BE2C (cell line): ENCODE measurements at regions not wholly inside any gene's neighbourhood (a gene's known extent, or its start where the extent isn't known, plus 50 kb on each side); places are given as distances from the start of the nearest gene placed in this dataset.

Source experiments
- DNase-seq: peaks from one replicate; pipeline ENCODE4 v3.0.0-alpha.2; 2020
- H3K27me3 ChIP-seq: fragments of 250-450 bp; sonication (Bioruptor Pico); 2 replicates; pipeline ENCODE4 v1.5.1; 2020; ENCODE audit warnings: mild to moderate bottlenecking
- H3K36me3 ChIP-seq: fragments of 250-450 bp; sonication (Bioruptor Pico); 2 replicates; pipeline ENCODE4 v1.5.1; 2020; ENCODE audit warnings: mild to moderate bottlenecking
- H3K4me1 ChIP-seq: fragments of 250-450 bp; sonication (Bioruptor Pico); 2 replicates; pipeline ENCODE4 v1.5.1; 2020
- H3K4me3 ChIP-seq: 2 replicates; pipeline ENCODE4 v1.5.1; 2011; ENCODE audit warnings: low read depth, low read length
- H3K9me3 ChIP-seq: fragments of 250-450 bp; sonication (Bioruptor Pico); 2 replicates; pipeline ENCODE4 v1.5.1; 2020
- CTCF ChIP-seq: IDR thresholded peaks from 2 replicates; pipeline ENCODE4 v1.5.1; 2012; ENCODE audit warnings: mild to moderate bottlenecking, low read depth, low read length

GRCh38 chr4:54371173-54371572 is 142.1 kb downstream of the PDGFRA start:
- no peak for TF ChIP-seq CTCF
- no peak for DNase-seq
- Histone ChIP-seq H3K27me3 (no peaks in the 10 kb centered on the region), H3K36me3 (no peaks in the 10 kb centered on the region), H3K4me3 (no peak overlapping the region), H3K9me3 (no peaks in the 10 kb centered on the region), H3K4me1 (no peaks in the 10 kb centered on the region)

GRCh38 chr4:54372951-54373350 is 143.9 kb downstream of the PDGFRA start:
- no peak for TF ChIP-seq CTCF
- no peaks in the 10 kb centered on the region for H3K9me3 ChIP-seq
- H3K36me3 ChIP-seq, result no peaks in the 10 kb centered on the region
- no peak for DNase-seq
- no peaks in the 10 kb centered on the region for H3K4me1 ChIP-seq
- H3K27me3 ChIP-seq, result no peaks in the 10 kb centered on the region
- H3K4me3 ChIP-seq, result no peak overlapping the region

GRCh38 chr4:54373718-54374210 is 144.7 kb downstream of the PDGFRA start:
- Histone ChIP-seq H3K27me3 (no peaks in the 10 kb centered on the region), H3K4me3 (no peak overlapping the region), H3K36me3 (no peaks in the 10 kb centered on the region), H3K4me1 (no peaks in the 10 kb centered on the region), H3K9me3 (no peaks in the 10 kb centered on the region)
- TF ChIP-seq CTCF, result no peak
- DNase-seq, result no peak

GRCh38 chr4:54378461-54378860 is 149.4 kb downstream of the PDGFRA start:
- Histone ChIP-seq H3K36me3 (no peaks in the 10 kb centered on the region), H3K9me3 (no peaks in the 10 kb centered on the region), H3K4me3 (no peak overlapping the region), H3K4me1 (no peaks in the 10 kb centered on the region), H3K27me3 (no peaks in the 10 kb centered on the region)
- no peak for TF ChIP-seq CTCF
- DNase-seq, result no peak

GRCh38 chr4:54384152-54384551 is 155.1 kb downstream of the PDGFRA start:
- DNase-seq, result no peak
- no peak overlapping the region for H3K4me3 ChIP-seq
- no peaks in the 10 kb centered on the region for H3K36me3 ChIP-seq
- no peaks in the 10 kb centered on the region for H3K9me3 ChIP-seq
- TF ChIP-seq CTCF, result no peak
- H3K4me1 ChIP-seq, result no peaks in the 10 kb centered on the region
- H3K27me3 ChIP-seq, result no peaks in the 10 kb centered on the region; the same call in 1 of the 2 replicates

- Histone ChIP-seq H3K4me1 (no peaks in the 10 kb centered on the region), H3K9me3 (no peaks in the 10 kb centered on the region), H3K27me3 (no peaks in the 10 kb centered on the region; the same call in 1 of the 2 replicates), H3K36me3 (no peaks in the 10 kb centered on the region), H3K4me3 (no peak overlapping the region)
- TF ChIP-seq CTCF, result peak; percentile 41
- DNase-seq, result no peak
Measured at GRCh38 chr4:54384563-54384962, 155.5 kb downstream of the PDGFRA start.
